H9 (cell line): ENCODE measurements at regions not wholly inside any gene's neighbourhood (a gene's known extent, or its start where the extent isn't known, plus 50 kb on each side); places are given as distances from the start of the nearest gene placed in this dataset.

Experiments used
- DNase-seq: peaks from one replicate; pipeline ENCODE4 v3.0.0-alpha.2; 2017
- H2AFZ ChIP-seq: one replicate; pipeline ENCODE4 v1.6.1; 2013; ENCODE audit warnings: mild to moderate bottlenecking, low read length, control low read depth, moderate library complexity
- H2AK5ac ChIP-seq: 2 replicates; pipeline ENCODE4 v1.6.1; 2013; ENCODE audit warnings: low read length, control low read depth, mixed read lengths; ENCODE audit not compliant: insufficient read length
- H2BK120ac ChIP-seq: one replicate; pipeline ENCODE4 v1.6.1; 2013; ENCODE audit warnings: low read depth, mild to moderate bottlenecking, low read length, control low read depth, inconsistent platforms; ENCODE audit not compliant: poor library complexity, severe bottlenecking
- H2BK12ac ChIP-seq: 2 replicates; pipeline ENCODE4 v1.6.1; 2013; ENCODE audit warnings: low read length, control low read depth, mixed read lengths, low read depth; ENCODE audit not compliant: insufficient read length
- H2BK15ac ChIP-seq: 2 replicates; pipeline ENCODE4 v1.6.1; 2013; ENCODE audit warnings: low read depth, low read length, control low read depth
- H2BK20ac ChIP-seq: one replicate; pipeline ENCODE4 v1.6.1; 2013; ENCODE audit warnings: low read depth, mild to moderate bottlenecking, low read length, control low read depth, inconsistent platforms; ENCODE audit not compliant: poor library complexity, severe bottlenecking
- H2BK5ac ChIP-seq: 2 replicates; pipeline ENCODE4 v1.6.1; 2013; ENCODE audit warnings: low read length, control low read depth, mixed read lengths; ENCODE audit not compliant: insufficient read length
- H3K14ac ChIP-seq: 2 replicates; pipeline ENCODE4 v1.6.1; 2013; ENCODE audit warnings: low read length, control low read depth; ENCODE audit not compliant: insufficient read depth
- H3K18ac ChIP-seq: 2 replicates; pipeline ENCODE4 v1.6.1; 2013; ENCODE audit warnings: low read depth, mild to moderate bottlenecking, mixed read lengths, low read length, control low read depth; ENCODE audit not compliant: insufficient read length
- H3K23ac ChIP-seq: 2 replicates; pipeline ENCODE4 v1.6.1; 2013; ENCODE audit warnings: low read length, control low read depth, mixed read lengths, low read depth; ENCODE audit not compliant: insufficient read length
- H3K23me2 ChIP-seq: 2 replicates; pipeline ENCODE4 v1.6.1; 2013; ENCODE audit warnings: low read depth, mild to moderate bottlenecking, mixed read lengths, low read length, control low read depth; ENCODE audit not compliant: insufficient read length, poor library complexity, severe bottlenecking
- H3K27ac ChIP-seq: 2 replicates; pipeline ENCODE4 v1.5.1; 2013; ENCODE audit warnings: low read length, control low read depth, mixed read lengths, low read depth; ENCODE audit not compliant: insufficient read length
- H3K27me3 ChIP-seq: 2 replicates; pipeline ENCODE4 v1.6.1; 2013; ENCODE audit warnings: low read length, control low read depth, inconsistent platforms; ENCODE audit not compliant: insufficient read depth
- H3K4ac ChIP-seq: 2 replicates; pipeline ENCODE4 v1.6.1; 2013; ENCODE audit warnings: low read depth, mild to moderate bottlenecking, control low read depth, inconsistent platforms, low read length, moderate library complexity
- H3K4me1 ChIP-seq: 2 replicates; pipeline ENCODE4 v1.6.1; 2013; ENCODE audit warnings: low read length, control low read depth, inconsistent platforms; ENCODE audit not compliant: insufficient read depth
- H3K4me2 ChIP-seq: 2 replicates; pipeline ENCODE4 v1.6.1; 2013; ENCODE audit warnings: low read length, control low read depth, mixed read lengths; ENCODE audit not compliant: insufficient read length, insufficient read depth
- H3K56ac ChIP-seq: 2 replicates; pipeline ENCODE4 v1.6.1; 2013; ENCODE audit warnings: low read depth, mild to moderate bottlenecking, mixed read lengths, low read length, control low read depth; ENCODE audit not compliant: insufficient read length
- H3K79me1 ChIP-seq: 2 replicates; pipeline ENCODE4 v1.6.1; 2013; ENCODE audit warnings: low read depth, mild to moderate bottlenecking, moderate library complexity, low read length, control low read depth, inconsistent platforms; ENCODE audit not compliant: insufficient read depth, poor library complexity, severe bottlenecking
- H3K79me2 ChIP-seq: 2 replicates; pipeline ENCODE4 v1.6.1; 2013; ENCODE audit warnings: low read length, control low read depth, inconsistent platforms; ENCODE audit not compliant: insufficient read depth
- H3K9ac ChIP-seq: 2 replicates; pipeline ENCODE4 v1.6.1; 2013; ENCODE audit warnings: low read length, control low read depth, mixed read lengths; ENCODE audit not compliant: insufficient read length; ENCODE audit errors: extremely low read depth
- H3K9me3 ChIP-seq: one replicate; pipeline ENCODE4 v1.6.1; 2013; ENCODE audit warnings: low read depth, low read length, inconsistent platforms; ENCODE audit not compliant: control insufficient read depth
- H3T11ph ChIP-seq: one replicate; pipeline ENCODE4 v1.6.1; 2013; ENCODE audit warnings: mild to moderate bottlenecking, low read length, control low read depth, inconsistent platforms
- H4K20me1 ChIP-seq: one replicate; pipeline ENCODE4 v1.6.1; 2013; ENCODE audit not compliant: control insufficient read depth, insufficient read length, insufficient read depth
- H4K5ac ChIP-seq: 2 replicates; pipeline ENCODE4 v1.6.1; 2013; ENCODE audit warnings: low read depth, mild to moderate bottlenecking, mixed read lengths, low read length, control low read depth; ENCODE audit not compliant: insufficient read length
- H4K8ac ChIP-seq: replicated peaks from 2 replicates; pipeline ENCODE4 v1.6.1; 2013; ENCODE audit warnings: low read length, control low read depth, mixed read lengths, low read depth; ENCODE audit not compliant: insufficient read length
- H4K91ac ChIP-seq: 2 replicates; pipeline ENCODE4 v1.6.1; 2013; ENCODE audit warnings: low read depth, mild to moderate bottlenecking, moderate library complexity, mixed read lengths, low read length, control low read depth; ENCODE audit not compliant: insufficient read length
- H3K27ac Mint-ChIP-seq, 3 experiments: 2 replicates in 2 of 3; 3 replicates in 1 of 3; pipeline ENCODE4 v1.8.0; 2020 to 2021; ENCODE audit warnings: mixed read lengths in 3 of 3, mild to moderate bottlenecking in 1 of 3, moderate library complexity in 1 of 3
- H3K27me3 Mint-ChIP-seq: 2 replicates; pipeline ENCODE4 v1.8.0; 2021; ENCODE audit warnings: low read depth, mild to moderate bottlenecking, moderate library complexity, mixed read lengths
- H3K36me3 Mint-ChIP-seq, 3 experiments: 2 replicates in 2 of 3; 3 replicates in 1 of 3; pipeline ENCODE4 v1.8.0; 2020 to 2021; ENCODE audit warnings: low read depth in 3 of 3, mixed read lengths in 3 of 3; ENCODE audit not compliant: insufficient read depth in 1 of 3
- H3K4me1 Mint-ChIP-seq, 2 experiments: 2 replicates each; pipeline ENCODE4 v1.8.0; 2020; ENCODE audit warnings: mixed read lengths in 2 of 2
- H3K4me3 Mint-ChIP-seq, 2 experiments: 2 replicates in 1 of 2; 3 replicates in 1 of 2; pipeline ENCODE4 v1.8.0; 2020 to 2021; ENCODE audit warnings: mild to moderate bottlenecking in 2 of 2, mixed read lengths in 2 of 2, moderate library complexity in 1 of 2
- H3K9me3 Mint-ChIP-seq, 2 experiments: 2 replicates in 1 of 2; 3 replicates in 1 of 2; pipeline ENCODE4 v1.8.0; 2020; ENCODE audit warnings: mild to moderate bottlenecking in 2 of 2, mixed read lengths in 2 of 2, moderate library complexity in 1 of 2
- TF ChIP-seq, protein P1 (sequence below): fragments of 200-600 bp; sonication (generic); conservative IDR thresholded peaks from 3 replicates; pipeline ENCODE4 v1.8.0; 2021; ENCODE audit warnings: antibody characterized with exemption, mild to moderate bottlenecking

- no peak overlapping the region for H3K4me2 ChIP-seq
- no peaks in the 10 kb centered on the region for H4K20me1 ChIP-seq
- no peaks in the 10 kb centered on the region for H3K23me2 ChIP-seq
- no peak overlapping the region for H2BK12ac ChIP-seq
- H2BK15ac ChIP-seq: no peak overlapping the region
- no peak overlapping the region for H2BK20ac ChIP-seq
- H3K27ac ChIP-seq: no peak overlapping the region
- Mint-ChIP-seq H3K4me3 (no peak overlapping the region), H3K36me3 (peaks cover 0 to 3% (median 0%) of the 10 kb centered on the region in 3 experiments; a peak in 1 of 7 replicates), H3K4me1 (no peaks in the 10 kb centered on the region), H3K27me3 (no peaks in the 10 kb centered on the region), H3K27ac (no peak overlapping the region), H3K9me3 (peaks cover 0 to 2% of the 10 kb centered on the region in 2 experiments; a peak in 1 of 5 replicates)
- no peak overlapping the region for H3K4ac ChIP-seq
- H4K5ac ChIP-seq: no peak overlapping the region
- H3K9ac ChIP-seq: no peak overlapping the region
- no peaks in the 10 kb centered on the region for H3K79me1 ChIP-seq
- H3K18ac ChIP-seq: no peak overlapping the region
- no peak for DNase-seq
- H3K56ac ChIP-seq: no peak overlapping the region
- H3K23ac ChIP-seq: no peak overlapping the region
- no peak overlapping the region for H2AFZ ChIP-seq
- no peak overlapping the region for H2BK5ac ChIP-seq
- H3K4me1 ChIP-seq: no peaks in the 10 kb centered on the region
- H2BK120ac ChIP-seq: no peak overlapping the region
- no peak overlapping the region for H3K14ac ChIP-seq
- H2AK5ac ChIP-seq: no peak overlapping the region
- no peak overlapping the region for H3T11ph ChIP-seq
- H4K91ac ChIP-seq: no peak overlapping the region
- no peaks in the 10 kb centered on the region for H3K79me2 ChIP-seq
- H3K27me3 ChIP-seq: no peaks in the 10 kb centered on the region
- H4K8ac ChIP-seq: no peak overlapping the region
- H3K9me3 ChIP-seq: no peaks in the 10 kb centered on the region
- TF ChIP-seq, protein P1, sequence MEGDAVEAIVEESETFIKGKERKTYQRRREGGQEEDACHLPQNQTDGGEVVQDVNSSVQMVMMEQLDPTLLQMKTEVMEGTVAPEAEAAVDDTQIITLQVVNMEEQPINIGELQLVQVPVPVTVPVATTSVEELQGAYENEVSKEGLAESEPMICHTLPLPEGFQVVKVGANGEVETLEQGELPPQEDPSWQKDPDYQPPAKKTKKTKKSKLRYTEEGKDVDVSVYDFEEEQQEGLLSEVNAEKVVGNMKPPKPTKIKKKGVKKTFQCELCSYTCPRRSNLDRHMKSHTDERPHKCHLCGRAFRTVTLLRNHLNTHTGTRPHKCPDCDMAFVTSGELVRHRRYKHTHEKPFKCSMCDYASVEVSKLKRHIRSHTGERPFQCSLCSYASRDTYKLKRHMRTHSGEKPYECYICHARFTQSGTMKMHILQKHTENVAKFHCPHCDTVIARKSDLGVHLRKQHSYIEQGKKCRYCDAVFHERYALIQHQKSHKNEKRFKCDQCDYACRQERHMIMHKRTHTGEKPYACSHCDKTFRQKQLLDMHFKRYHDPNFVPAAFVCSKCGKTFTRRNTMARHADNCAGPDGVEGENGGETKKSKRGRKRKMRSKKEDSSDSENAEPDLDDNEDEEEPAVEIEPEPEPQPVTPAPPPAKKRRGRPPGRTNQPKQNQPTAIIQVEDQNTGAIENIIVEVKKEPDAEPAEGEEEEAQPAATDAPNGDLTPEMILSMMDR: no peak
These were observed 230.5 kb upstream of the FKBP1C start for GRCh38 chr6:62980724-62981123.
